Astrocyte of the spinal cord (primary cell): ENCODE measurements at regions not wholly inside any gene's neighbourhood (a gene's known extent, or its start where the extent isn't known, plus 50 kb on each side); places are given as distances from the start of the nearest gene placed in this dataset.

Experiments
- DNase-seq: peaks from one replicate; pipeline ENCODE4 v3.0.0; 2011; ENCODE audit warnings: low read depth, low spot score
- H3K4me3 ChIP-seq: 2 replicates; pipeline ENCODE4 v1.5.1; 2011; ENCODE audit warnings: low read depth, mild to moderate bottlenecking, low read length, moderate library complexity
- CTCF ChIP-seq: IDR thresholded peaks from 2 replicates; pipeline ENCODE4 v1.5.1; 2012; ENCODE audit warnings: low read depth, mild to moderate bottlenecking, low read length, inconsistent platforms
- in situ Hi-C: cut with HindIII; loops from 2 replicates; pipeline ENCODE4 v1.10.0; 2017; ENCODE audit warnings: low sequenced_read_pairs

GRCh38 chr19:5269279-5269678 lies 71.3 kb downstream of the PTPRS start:
- DNase-seq = no peak
- in situ Hi-C loops = no loop called here
- no peak for TF ChIP-seq CTCF
- no peak overlapping the region for H3K4me3 ChIP-seq

- no peak for DNase-seq
- H3K4me3 ChIP-seq = no peak overlapping the region
- TF ChIP-seq CTCF = no peak
- in situ Hi-C loops = no loop called here
Observed at GRCh38 chr19:5268801-5269200, 71.8 kb downstream of the PTPRS start.

- TF ChIP-seq CTCF = no peak
- in situ Hi-C loops = no loop called here
- no peak for DNase-seq
Observed at GRCh38 chr19:5265260-5265659, 75.4 kb downstream of the PTPRS start.

GRCh38 chr19:5264453-5264852 lies 76.2 kb downstream of the PTPRS start:
- no peak for DNase-seq
- no peak overlapping the region for H3K4me3 ChIP-seq
- in situ Hi-C loops = no loop called here
- no peak for TF ChIP-seq CTCF

More at GRCh38 chr19:5265260-5265659, 75.4 kb downstream of the PTPRS start:
- no peak overlapping the region for H3K4me3 ChIP-seq

GRCh38 chr19:5263615-5264014 lies 77.0 kb downstream of the PTPRS start:
- in situ Hi-C loops = no loop called here
- TF ChIP-seq CTCF = no peak
- no peak for DNase-seq
- H3K4me3 ChIP-seq = no peak overlapping the region

GRCh38 chr19:5262721-5263120 lies 77.9 kb downstream of the PTPRS start:
- in situ Hi-C loops = no loop called here
- TF ChIP-seq CTCF = no peak
- DNase-seq = no peak
- H3K4me3 ChIP-seq = no peak overlapping the region
